GM18867 (cell line): ENCODE measurements at regions not wholly inside any gene's neighbourhood (a gene's known extent, or its start where the extent isn't known, plus 50 kb on each side); places are given as distances from the start of the nearest gene placed in this dataset.
"Not testable (repeated sequence)": the region's sequence is repeated elsewhere in the genome, so short reads cannot be mapped to it uniquely, and the experiment has no call there.

Source experiments
- ATAC-seq: cut with Tn5 transposase; IDR thresholded peaks from one replicate; pipeline ENCODE4 v1.9.1; 2021; ENCODE audit warnings: mild to moderate bottlenecking, moderate library complexity; ENCODE audit not compliant: unreplicated experiment

DNA sequence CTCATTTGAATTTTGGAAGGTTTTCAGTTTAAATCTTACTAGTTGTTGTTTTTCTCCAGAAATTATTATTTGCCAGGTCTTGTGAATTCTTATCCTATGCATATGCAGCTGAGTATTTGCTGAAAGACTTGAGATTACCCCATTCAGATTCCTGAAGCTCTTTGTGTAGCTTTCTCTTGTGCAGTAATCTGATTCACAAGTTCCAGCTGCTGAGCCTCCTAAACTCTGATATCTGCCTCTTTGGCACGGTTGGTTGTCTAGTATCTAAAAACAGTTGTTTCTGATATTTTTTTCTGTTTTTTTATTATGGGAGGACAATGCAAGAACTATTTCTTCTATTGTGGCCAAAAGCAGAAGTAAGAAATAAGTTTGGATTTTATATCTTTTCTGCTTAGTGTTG is 863.9 kb upstream of the MANEA start:
- ATAC-seq: no peak

GRCh38 chr6:94698773-94699172 is 878.6 kb upstream of the MANEA start:
- no peak for ATAC-seq

DNA sequence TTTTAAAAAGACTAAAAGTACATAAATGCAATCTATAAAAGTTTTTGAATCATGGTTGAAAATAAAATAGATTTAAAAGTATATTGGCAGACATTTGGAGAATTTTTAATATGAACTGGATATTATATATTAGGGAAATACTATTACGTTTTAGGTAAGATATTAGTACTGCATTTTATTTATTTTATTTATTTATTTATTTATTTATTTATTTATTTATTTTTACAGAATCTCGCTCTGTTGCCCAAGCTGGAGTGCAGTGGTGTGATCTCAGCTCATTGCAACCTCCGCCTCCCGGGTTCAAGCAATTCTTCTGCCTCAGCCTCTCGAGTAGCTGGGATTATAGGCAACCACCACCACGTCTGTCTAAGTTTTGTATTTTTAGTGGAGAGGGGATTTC is 890.1 kb upstream of the MANEA start:
- ATAC-seq: not testable (repeated sequence)

DNA sequence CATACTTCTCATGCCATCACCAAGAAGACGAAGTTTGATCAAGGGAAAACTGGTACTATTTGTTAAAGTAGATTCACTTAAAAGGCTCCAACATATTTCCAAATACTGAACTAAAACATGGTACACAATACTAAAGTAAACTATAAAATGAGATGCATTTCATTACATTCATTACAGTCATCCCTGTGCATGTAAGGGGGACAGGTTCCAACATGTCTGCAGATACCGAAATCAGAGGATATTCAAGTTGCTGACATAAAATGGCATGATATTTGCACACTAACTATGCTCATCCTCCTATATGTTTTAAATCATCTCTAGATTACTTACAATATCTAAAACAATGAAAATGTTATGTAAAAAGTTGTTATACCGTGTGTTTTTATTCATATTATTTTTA is 893.9 kb upstream of the MANEA start:
- ATAC-seq: no peak

- no peak for ATAC-seq
These were observed 896.6 kb upstream of the MANEA start for GRCh38 chr6:94680669-94681212.

DNA sequence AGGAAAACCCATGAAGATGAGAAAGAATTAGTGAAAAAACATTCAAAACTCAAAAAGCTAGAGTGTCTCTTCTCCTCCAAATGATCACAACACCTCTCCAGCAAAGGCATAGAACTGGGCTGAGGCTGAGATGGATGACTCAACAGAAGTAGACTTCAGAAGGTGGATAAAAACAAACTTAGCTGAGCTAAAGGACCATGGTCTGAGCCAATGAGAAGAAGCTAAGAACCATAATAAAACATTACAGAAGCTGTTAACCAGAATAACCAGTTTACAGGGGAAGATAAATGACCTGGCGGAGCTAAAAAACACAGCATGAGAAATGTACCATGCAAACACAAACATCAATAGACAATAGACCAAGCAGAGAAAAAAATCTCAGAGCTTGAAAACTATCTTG is 904.1 kb upstream of the MANEA start:
- ATAC-seq: no peak

DNA sequence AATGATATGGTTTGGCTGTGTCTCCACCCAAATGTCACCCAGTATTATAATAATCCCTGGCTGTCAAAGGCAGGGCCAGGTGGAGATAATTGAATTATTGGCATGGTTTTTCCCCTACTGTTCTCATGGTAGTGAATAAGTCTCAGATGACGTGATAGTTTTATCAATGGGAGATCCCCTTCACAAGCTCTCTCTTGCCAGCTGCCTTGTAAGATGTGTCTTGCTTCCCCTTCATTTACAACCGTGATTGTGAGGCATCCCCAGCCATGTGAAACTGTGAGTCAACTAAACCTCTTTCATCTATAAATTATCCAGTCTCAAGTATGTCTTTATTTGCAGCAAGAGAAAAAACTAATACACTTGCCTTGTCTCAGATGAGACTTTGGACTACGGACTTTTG is 907.3 kb upstream of the MANEA start:
- ATAC-seq: no peak

DNA sequence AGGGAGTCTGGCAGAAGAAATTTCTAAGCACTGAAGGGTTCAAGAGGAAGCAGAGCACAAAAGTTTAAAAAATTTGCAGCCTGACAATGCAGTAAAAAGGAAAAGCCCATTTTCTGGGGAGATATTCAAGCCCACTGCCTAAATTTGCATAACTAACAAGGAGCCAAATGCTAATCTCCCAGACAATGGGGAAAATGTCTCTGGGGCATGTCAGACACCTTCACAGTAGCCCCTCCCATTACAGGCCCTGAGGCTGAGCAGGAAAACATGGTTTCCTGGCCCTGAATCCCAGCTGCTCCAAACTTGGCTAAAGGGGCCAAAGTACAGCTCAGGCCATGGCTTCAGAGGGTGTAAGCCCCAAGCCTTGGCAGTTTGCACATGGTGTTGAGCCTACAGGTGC is 908.5 kb upstream of the MANEA start:
- ATAC-seq: no peak

GRCh38 chr6:94658929-94659328 is 918.4 kb upstream of the MANEA start:
- no peak for ATAC-seq

- ATAC-seq: no peak
These were observed 926.1 kb upstream of the MANEA start for GRCh38 chr6:94651239-94651638.

DNA sequence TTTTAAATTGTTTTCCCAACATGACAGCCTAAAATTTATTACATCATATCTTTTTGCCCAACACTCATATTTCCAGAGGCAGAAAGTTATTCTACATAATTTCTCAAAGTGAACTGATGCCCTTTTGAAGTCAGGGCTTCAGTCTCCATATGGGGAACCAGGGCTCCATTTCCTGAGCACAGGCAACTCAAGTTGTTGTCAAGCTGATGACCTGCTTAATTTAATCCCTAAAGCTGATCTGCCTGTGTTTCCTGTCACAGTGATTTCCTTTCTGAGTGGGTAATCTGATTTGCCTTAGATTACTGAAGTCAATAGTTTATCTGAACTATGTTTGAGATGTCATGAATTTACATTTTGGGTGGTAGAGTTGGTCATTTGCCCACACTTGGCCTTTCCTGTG is 932.1 kb upstream of the MANEA start:
- no peak for ATAC-seq

DNA sequence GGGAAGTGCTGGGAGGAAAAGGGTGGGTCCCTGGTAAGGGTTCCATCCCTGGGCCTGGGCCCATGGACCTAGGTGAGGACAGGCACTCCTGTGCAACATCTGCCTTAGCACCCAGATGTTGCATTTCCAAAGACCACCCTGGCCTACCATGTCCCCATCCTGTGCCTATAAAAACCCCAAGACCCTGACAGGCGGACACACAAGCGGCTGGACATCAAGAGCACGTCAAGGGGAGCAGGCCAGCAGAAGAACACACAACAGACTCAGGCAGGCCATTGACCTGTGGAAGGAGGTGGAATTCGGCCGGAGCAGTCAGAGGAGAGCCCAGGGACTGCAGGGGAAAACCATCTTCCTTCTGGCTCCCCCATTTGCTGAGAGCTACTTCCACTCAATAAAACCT is 937.8 kb upstream of the MANEA start:
- no peak for ATAC-seq

GRCh38 chr6:94636780-94637385 is 940.5 kb upstream of the MANEA start:
- no peak for ATAC-seq

GRCh38 chr6:94623586-94623985 is 953.7 kb upstream of the MANEA start:
- no peak for ATAC-seq

DNA sequence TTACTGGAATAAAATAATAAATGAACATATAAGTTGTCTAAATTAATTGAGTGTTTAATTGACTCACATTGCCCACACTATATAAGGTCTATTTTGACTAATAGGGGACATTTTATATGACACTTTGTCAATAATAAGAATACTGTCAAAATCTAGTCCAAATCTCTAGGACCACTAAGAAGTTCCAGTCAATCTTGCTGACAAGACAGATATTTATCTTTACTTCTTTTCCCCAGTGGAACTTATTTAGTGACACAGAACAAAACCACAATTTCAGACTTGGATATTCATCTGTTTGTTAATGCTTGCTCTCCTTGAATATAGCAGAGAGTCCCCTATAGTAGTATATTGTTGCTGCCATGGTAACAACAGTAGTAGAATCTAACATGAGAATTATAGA is 954.6 kb upstream of the MANEA start:
- ATAC-seq: no peak

- no peak for ATAC-seq
These were observed 976.7 kb upstream of the MANEA start for GRCh38 chr6:94600636-94601035.

- no peak for ATAC-seq
These were observed 979.8 kb upstream of the MANEA start for GRCh38 chr6:94597487-94597886.

DNA sequence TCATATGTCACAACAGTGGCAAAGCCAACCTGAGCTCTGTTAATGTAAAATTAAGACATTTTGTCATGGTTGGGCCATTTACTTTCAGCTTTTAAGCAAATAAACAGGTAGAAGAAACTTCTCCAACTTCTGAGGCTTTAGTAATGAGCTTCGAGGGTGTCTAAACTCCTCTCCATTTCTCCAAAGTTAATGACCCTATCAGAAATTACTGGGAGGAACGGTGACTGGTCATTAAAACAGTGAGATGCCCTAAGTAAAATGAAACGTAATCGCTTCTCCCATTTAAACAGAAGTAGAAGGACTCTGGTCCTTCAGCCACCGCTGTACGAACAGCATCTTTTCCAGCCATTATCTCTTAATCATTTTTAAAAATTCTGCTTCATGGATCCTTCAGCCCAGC is 986.9 kb upstream of the MANEA start:
- ATAC-seq: no peak

GRCh38 chr6:94588301-94588700 is 989.0 kb upstream of the MANEA start:
- no peak for ATAC-seq

- ATAC-seq: no peak
These were observed 993.1 kb upstream of the MANEA start for GRCh38 chr6:94584211-94584610.

DNA sequence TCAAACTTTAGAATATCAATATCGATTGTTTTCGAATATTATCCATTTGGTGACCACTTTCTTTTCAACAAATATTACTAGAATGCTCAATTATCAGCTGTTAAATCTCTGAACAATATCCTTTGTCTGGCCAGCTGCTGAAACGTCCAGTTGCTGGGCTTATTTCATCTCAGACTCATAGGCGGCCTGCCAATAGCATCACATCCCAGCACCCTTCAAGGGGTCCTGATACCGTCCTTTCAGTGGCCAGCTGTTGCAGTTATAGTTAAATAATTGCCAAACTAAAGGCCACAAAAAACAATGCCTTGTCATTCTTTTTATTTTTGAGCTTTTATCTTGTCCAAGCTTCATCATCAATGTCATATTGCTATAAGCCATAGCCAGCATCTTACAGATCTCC is 1006.8 kb upstream of the MANEA start:
- no peak for ATAC-seq

DNA sequence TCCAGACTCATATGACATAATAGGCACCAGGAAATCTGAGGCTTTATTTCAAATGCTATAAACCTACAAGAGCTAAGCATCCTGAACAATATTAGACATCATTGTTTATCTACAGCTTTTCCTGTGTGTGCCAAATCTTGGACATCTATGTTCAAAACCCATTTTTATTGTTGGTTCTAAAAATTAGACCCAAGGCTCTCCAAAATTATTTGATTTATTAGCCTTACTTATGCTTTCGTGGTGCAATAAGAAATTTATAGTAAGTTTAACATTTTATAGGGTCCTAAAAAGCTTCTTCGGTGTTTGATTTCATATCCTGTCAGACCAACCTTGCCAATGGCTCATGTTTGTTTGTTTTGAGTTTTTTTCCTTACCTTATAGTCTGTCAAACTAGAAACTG is 1014.5 kb upstream of the MANEA start:
- no peak for ATAC-seq

DNA sequence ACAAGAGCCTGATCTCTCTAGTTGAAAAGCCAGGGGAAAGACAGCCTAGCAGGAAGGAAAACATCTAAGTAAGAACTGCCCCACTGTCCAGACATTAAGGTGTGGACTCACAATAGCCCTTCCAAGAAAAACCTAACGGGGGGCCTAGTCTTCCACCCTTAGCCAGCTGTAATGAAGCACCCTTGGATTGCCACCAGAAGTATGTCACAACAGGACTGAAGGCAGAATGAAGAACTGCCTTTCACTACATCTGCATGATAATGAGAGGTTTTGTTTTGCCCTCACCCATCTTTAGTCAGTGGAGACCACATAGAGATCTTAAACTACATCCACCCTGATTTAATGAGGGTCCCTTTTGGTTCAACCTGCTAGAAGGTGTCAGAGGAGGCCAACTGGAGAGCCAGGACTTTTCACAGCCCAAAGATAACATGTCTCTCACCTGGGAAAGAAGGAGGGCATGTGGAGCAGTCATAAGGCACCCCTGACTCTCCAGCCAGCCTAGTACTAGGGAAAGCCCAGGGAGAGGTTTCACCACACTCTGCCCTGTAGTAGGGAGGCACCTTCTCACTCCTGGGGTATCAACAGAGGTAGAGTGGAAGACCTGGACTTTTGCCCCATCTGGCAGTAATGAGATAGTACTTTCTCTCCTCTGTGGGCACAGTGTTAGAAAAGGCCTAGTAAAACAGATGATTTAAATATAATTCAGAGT is 1017.4 kb upstream of the MANEA start:
- ATAC-seq: no peak
